B cell (primary cell): ENCODE measurements at regions not wholly inside any gene's neighbourhood (a gene's known extent, or its start where the extent isn't known, plus 50 kb on each side); places are given as distances from the start of the nearest gene placed in this dataset.

Experiments
- ATAC-seq: fragments of 200-7000 bp; cut with Tn5 transposase; one replicate; pipeline ENCODE4 v1.10.0; 2021; ENCODE audit warnings: low read depth, mild to moderate bottlenecking, moderate number of reproducible peaks, moderate library complexity
- CTCF ChIA-PET: fragments of 350-600 bp; sonication (Branson Sonifier 250); formaldehyde crosslinking; loops from one replicate; lab custom pipeline; 2021; ENCODE audit warnings: antibody characterized with exemption, inconsistent platforms; lab: Charles Lee
- POLR2A ChIA-PET: fragments of 350-600 bp; sonication (Branson Sonifier 250); formaldehyde crosslinking; loops from one replicate; lab custom pipeline; 2021; ENCODE audit warnings: antibody characterized with exemption; lab: Charles Lee
- DNase-seq: peaks from one replicate; pipeline ENCODE4 v3.0.0; 2013
- H2AFZ ChIP-seq: 2 replicates; pipeline ENCODE4 v1.6.1; 2012; ENCODE audit warnings: mild to moderate bottlenecking, low read depth, low read length; ENCODE audit not compliant: insufficient read depth, poor library complexity, severe bottlenecking
- H3K27ac ChIP-seq, 2 donors: 1 replicate in 1 of 2; 2 replicates in 1 of 2; pipeline ENCODE4 v1.5.1; 2012 to 2013; ENCODE audit warnings: low read length in 2 of 2, mild to moderate bottlenecking in 2 of 2, moderate library complexity in 1 of 2
- H3K27me3 ChIP-seq, 4 experiments: fragments of 200-600 bp in 1 of 4; sonication (generic) in 1 of 4; replicated peaks in 1 of 4; 1 replicate in 2 of 4; 2 replicates in 2 of 4; pipeline versions ENCODE4 v1.6.1 to v1.7.0; 2013 to 2016; ENCODE audit warnings: low read length in 3 of 4, mild to moderate bottlenecking in 2 of 4, mixed read lengths in 1 of 4, moderate library complexity in 1 of 4; ENCODE audit not compliant: insufficient read depth in 4 of 4, control insufficient read depth in 3 of 4; ENCODE audit errors: control extremely low read depth in 1 of 4
- H3K36me3 ChIP-seq, 2 experiments: replicated peaks in 1 of 2; 1 replicate in 1 of 2; 2 replicates in 1 of 2; pipeline versions ENCODE4 v1.6.1 to v1.7.1; 2013; ENCODE audit warnings: low read length in 1 of 2; ENCODE audit not compliant: insufficient read depth in 2 of 2, control insufficient read depth in 1 of 2; ENCODE audit errors: control extremely low read depth in 1 of 2, extremely low read depth in 1 of 2
- H3K4me1 ChIP-seq, 2 donors: fragments of 200-600 bp in 1 of 2; sonication (generic) in 1 of 2; 1 replicate in 1 of 2; 2 replicates in 1 of 2; pipeline versions ENCODE4 v1.5.1 to v1.6.1; 2013 to 2017; ENCODE audit warnings: low read length in 2 of 2; ENCODE audit not compliant: control insufficient read depth in 2 of 2, insufficient read depth in 2 of 2
- H3K4me2 ChIP-seq: replicated peaks from 2 replicates; pipeline ENCODE3; 2012; ENCODE audit warnings: mild to moderate bottlenecking, low read depth, low read length; ENCODE audit not compliant: poor library complexity, severe bottlenecking
- H3K4me3 ChIP-seq, 5 experiments: fragments of 200-600 bp in 1 of 5; sonication (generic) in 1 of 5; 1 replicate in 3 of 5; 2 replicates in 2 of 5; pipeline versions ENCODE4 v1.5.1 to v1.7.0; 2011 to 2016; ENCODE audit warnings: low read length in 4 of 5, mild to moderate bottlenecking in 4 of 5, low read depth in 2 of 5, control low read depth in 1 of 5, moderate library complexity in 1 of 5; ENCODE audit not compliant: insufficient read depth in 1 of 5; ENCODE audit errors: control extremely low read depth in 1 of 5, extremely low read depth in 1 of 5
- H3K79me2 ChIP-seq: fragments of 200-600 bp; sonication (generic); one replicate; pipeline ENCODE4 v1.6.0; 2016; ENCODE audit warnings: low read length; ENCODE audit not compliant: control insufficient read depth, insufficient read depth
- H3K9ac ChIP-seq: fragments of 200-600 bp; sonication (generic); 2 replicates; pipeline ENCODE4 v1.6.1; 2017; ENCODE audit warnings: mild to moderate bottlenecking, low read length, moderate library complexity
- H3K9me3 ChIP-seq, 3 donors: one replicate each; pipeline versions ENCODE4 v1.6.1 to v1.7.1; 2013; ENCODE audit warnings: low read length in 2 of 3; ENCODE audit not compliant: control insufficient read depth in 2 of 3, insufficient read depth in 1 of 3; ENCODE audit errors: control extremely low read depth in 1 of 3
- H4K20me1 ChIP-seq: 2 replicates; pipeline ENCODE4 v1.6.0; 2012; ENCODE audit warnings: mild to moderate bottlenecking, low read length; ENCODE audit not compliant: insufficient read depth, control insufficient read depth, poor library complexity, severe bottlenecking
- H3K27ac Mint-ChIP-seq: one replicate; pipeline ENCODE4 v1.8.0; 2021; ENCODE audit warnings: mixed read lengths
- H3K27me3 Mint-ChIP-seq: one replicate; pipeline ENCODE4 v1.8.0; 2021; ENCODE audit warnings: mixed read lengths
- H3K4me1 Mint-ChIP-seq: one replicate; pipeline ENCODE4 v1.8.0; 2021; ENCODE audit warnings: mixed read lengths
- H3K4me3 Mint-ChIP-seq: one replicate; pipeline ENCODE4 v1.8.0; 2021; ENCODE audit warnings: mixed read lengths
- H3K9me3 Mint-ChIP-seq: one replicate; pipeline ENCODE4 v1.8.0; 2022; ENCODE audit warnings: mixed read lengths; ENCODE audit not compliant: insufficient read depth
- CTCF ChIP-seq: fragments of 200-600 bp; IDR thresholded peaks from one replicate; pipeline ENCODE4 v1.8.0; 2022; ENCODE audit warnings: antibody characterized with exemption, mild to moderate bottlenecking
- EZH2 ChIP-seq: IDR thresholded peaks from 2 replicates; pipeline ENCODE4 v1.6.1; 2012; ENCODE audit warnings: borderline replicate concordance, low read depth, mild to moderate bottlenecking, moderate library complexity, low read length; ENCODE audit not compliant: insufficient read depth, poor library complexity, severe bottlenecking
- WGBS: methylation state at CpG from one replicate; pipeline ENCODE4 v1.1.5; 2013; ENCODE audit warnings: missing lambda C conversion rate; ENCODE audit not compliant: insufficient coverage; 5-methylcytosine and 5-hydroxymethylcytosine counted together
- intact Hi-C: fragments of 100-400 bp; cut with micrococcal nuclease; formaldehyde crosslinking; loops from one replicate; pipeline ENCODE4 v1.10.0; 2022

GRCh38 chr13:64471916-64472315 lies 2758.2 kb downstream of the PCDH9 start:
- Histone ChIP-seq H3K79me2 (no peaks in the 10 kb centered on the region), H2AFZ (no peak overlapping the region), H3K9me3 (no peaks in the 10 kb centered on the region), H3K4me2 (no peak overlapping the region), H3K27me3 (no peaks in the 10 kb centered on the region), H3K9ac (no peak overlapping the region), H4K20me1 (no peaks in the 10 kb centered on the region), H3K4me3 (no peak overlapping the region), H3K36me3 (no peaks in the 10 kb centered on the region), H3K27ac (no peak overlapping the region), H3K4me1 (no peaks in the 10 kb centered on the region)
- ChIA-PET POLR2A (no interaction called here), CTCF (no interaction called here)
- no CpG with 5 or more reads among the region's 2 CpGs for WGBS
- H3K4me3 Mint-ChIP-seq = no peak overlapping the region
- DNase-seq = no peak
- H3K27me3 Mint-ChIP-seq = no peaks in the 10 kb centered on the region
- H3K9me3 Mint-ChIP-seq = peaks cover 2% of the 10 kb centered on the region
- H3K4me1 Mint-ChIP-seq = no peaks in the 10 kb centered on the region
- intact Hi-C loops = no loop called here
- no peak for ATAC-seq
- no peak overlapping the region for H3K27ac Mint-ChIP-seq
- no peak for TF ChIP-seq CTCF
- no peak for TF ChIP-seq EZH2

GRCh38 chr13:64470751-64471150 lies 2759.4 kb downstream of the PCDH9 start:
- H3K4me3 Mint-ChIP-seq = no peak overlapping the region
- no peaks in the 10 kb centered on the region for H3K4me1 ChIP-seq
- no peaks in the 10 kb centered on the region for H3K79me2 ChIP-seq
- intact Hi-C loops = no loop called here
- H3K9me3 ChIP-seq = no peaks in the 10 kb centered on the region
- no peak overlapping the region for H2AFZ ChIP-seq
- ChIA-PET CTCF (no interaction called here), POLR2A (no interaction called here)
- peaks cover 2% of the 10 kb centered on the region for H3K9me3 Mint-ChIP-seq
- H3K9ac ChIP-seq = no peak overlapping the region
- H3K27ac Mint-ChIP-seq = no peak overlapping the region
- no peaks in the 10 kb centered on the region for H3K4me1 Mint-ChIP-seq
- H3K36me3 ChIP-seq = no peaks in the 10 kb centered on the region
- H3K4me3 ChIP-seq = no peak overlapping the region
- DNase-seq (no peak), ATAC-seq (no peak)
- H3K27ac ChIP-seq = no peak overlapping the region
- H3K27me3 ChIP-seq = no peaks in the 10 kb centered on the region
- TF ChIP-seq EZH2 (no peak), CTCF (no peak)
- WGBS = no CpG with 5 or more reads among the region's 1 CpG
- H3K4me2 ChIP-seq = no peak overlapping the region
- H3K27me3 Mint-ChIP-seq = no peaks in the 10 kb centered on the region
- no peaks in the 10 kb centered on the region for H4K20me1 ChIP-seq
